H1 (cell line): ENCODE measurements at regions not wholly inside any gene's neighbourhood (a gene's known extent, or its start where the extent isn't known, plus 50 kb on each side); places are given as distances from the start of the nearest gene placed in this dataset.

Source experiments
- CTCF ChIA-PET: fragments of 300-600 bp; sonication (Branson Sonifier 250); formaldehyde crosslinking; loops from one replicate; lab custom pipeline; 2021; ENCODE audit not compliant: partially characterized antibody; lab: Charles Lee
- POLR2A ChIA-PET: fragments of 300-600 bp; sonication (Branson Sonifier 250); formaldehyde crosslinking; loops from one replicate; lab custom pipeline; 2021; ENCODE audit warnings: inconsistent platforms; ENCODE audit not compliant: partially characterized antibody; lab: Charles Lee
- DNase-seq, 2 experiments: peaks; one replicate each; pipeline versions ENCODE4 v3.0.0 to v3.0.0-alpha.2; 2010 to 2022; ENCODE audit warnings: low spot score in 2 of 2, low read depth in 1 of 2, mixed read lengths in 1 of 2
- FAIRE-seq: peaks from 2 replicates; lab custom pipeline; 2011; peaks lifted over from hg19 to GRCh38; lab: Jason Lieb, UNC
- H2AFZ ChIP-seq: 2 replicates; pipeline ENCODE4 v1.8.1; 2012; ENCODE audit warnings: low read length, inconsistent platforms
- H2AK5ac ChIP-seq: 2 replicates; pipeline ENCODE4 v1.6.1; 2013; ENCODE audit warnings: low read depth, low read length
- H2BK120ac ChIP-seq: replicated peaks from 2 replicates; pipeline ENCODE3; 2013; ENCODE audit warnings: low read depth, low read length, inconsistent platforms
- H2BK12ac ChIP-seq: 2 replicates; pipeline ENCODE4 v1.6.1; 2013; ENCODE audit warnings: low read depth, low read length
- H2BK15ac ChIP-seq: 2 replicates; pipeline ENCODE4 v1.6.1; 2013; ENCODE audit warnings: low read length
- H2BK20ac ChIP-seq: 2 replicates; pipeline ENCODE4 v1.6.1; 2013; ENCODE audit warnings: low read length
- H2BK5ac ChIP-seq: 2 replicates; pipeline ENCODE4 v1.6.1; 2013; ENCODE audit warnings: low read depth, low read length
- H3K14ac ChIP-seq: 2 replicates; pipeline ENCODE4 v1.6.1; 2013; ENCODE audit warnings: inconsistent platforms; ENCODE audit not compliant: insufficient read length
- H3K18ac ChIP-seq: 2 replicates; pipeline ENCODE4 v1.6.1; 2013; ENCODE audit warnings: low read length; ENCODE audit errors: extremely low read depth
- H3K23ac ChIP-seq: 2 replicates; pipeline ENCODE4 v1.6.1; 2013; ENCODE audit warnings: inconsistent platforms; ENCODE audit not compliant: insufficient read length
- H3K23me2 ChIP-seq: 2 replicates; pipeline ENCODE4 v1.6.1; 2013; ENCODE audit warnings: low read depth, low read length
- H3K27ac ChIP-seq: 2 replicates; pipeline ENCODE4 v1.6.1; 2011; ENCODE audit warnings: low read depth, low read length, inconsistent platforms
- H3K27me3 ChIP-seq, 4 experiments: replicated peaks in 1 of 4; 1 replicate in 1 of 4; 2 replicates in 3 of 4; pipeline versions ENCODE4 v1.6.1 to v1.8.1; 2011 to 2013; ENCODE audit warnings: low read length in 3 of 4, mild to moderate bottlenecking in 3 of 4, inconsistent platforms in 2 of 4, mixed read lengths in 2 of 4, moderate library complexity in 1 of 4; ENCODE audit not compliant: control insufficient read depth in 3 of 4, insufficient read depth in 3 of 4; ENCODE audit errors: extremely low read depth in 1 of 4
- H3K36me3 ChIP-seq, 4 experiments: 2 replicates each; pipeline versions ENCODE4 v1.6.1 to v1.8.1; 2011 to 2013; ENCODE audit warnings: mild to moderate bottlenecking in 4 of 4, low read length in 3 of 4, moderate library complexity in 2 of 4, control low read depth in 1 of 4, inconsistent platforms in 1 of 4; ENCODE audit not compliant: insufficient read depth in 4 of 4, control insufficient read depth in 2 of 4
- H3K4ac ChIP-seq: replicated peaks from 2 replicates; pipeline ENCODE3; 2013; ENCODE audit warnings: low read length, low read depth, mixed read lengths, inconsistent platforms; ENCODE audit not compliant: insufficient read length
- H3K4me1 ChIP-seq, 4 experiments: replicated peaks in 1 of 4; 1 replicate in 1 of 4; 2 replicates in 3 of 4; pipeline versions ENCODE4 v1.6.1 to v1.8.1; 2011 to 2013; ENCODE audit warnings: low read length in 3 of 4, inconsistent platforms in 2 of 4, mixed read lengths in 1 of 4; ENCODE audit not compliant: insufficient read depth in 4 of 4, control insufficient read depth in 3 of 4
- H3K4me2 ChIP-seq, 2 experiments: 2 replicates each; pipeline versions ENCODE4 v1.6.1 to v1.8.1; 2011 to 2013; ENCODE audit warnings: low read depth in 2 of 2, low read length in 2 of 2, control low read depth in 1 of 2, inconsistent platforms in 1 of 2, mild to moderate bottlenecking in 1 of 2; ENCODE audit not compliant: insufficient read depth in 1 of 2
- H3K4me3 ChIP-seq, 4 experiments: fragments of 200-600, 300-600 bp in 1 of 4; sonication (generic), shearing (Covaris generic), sonication (Bioruptor Twin) in 1 of 4; 2 replicates each; pipeline versions ENCODE4 v1.5.1 to v1.8.1; 2011 to 2016; ENCODE audit warnings: low read length in 4 of 4, low read depth in 3 of 4, control low read depth in 2 of 4, inconsistent platforms in 2 of 4, mild to moderate bottlenecking in 2 of 4, mixed read lengths in 1 of 4, moderate library complexity in 1 of 4; ENCODE audit not compliant: insufficient read depth in 2 of 4; ENCODE audit errors: extremely low read depth in 1 of 4
- H3K56ac ChIP-seq: replicated peaks from 2 replicates; pipeline ENCODE3; 2013; ENCODE audit warnings: low read depth, mild to moderate bottlenecking, mixed read lengths, low read length, inconsistent platforms; ENCODE audit not compliant: insufficient read length
- H3K79me1 ChIP-seq: 2 replicates; pipeline ENCODE4 v1.6.1; 2013; ENCODE audit warnings: low read depth, low read length, control low read depth
- H3K79me2 ChIP-seq, 2 experiments: 2 replicates each; pipeline versions ENCODE4 v1.6.1 to v1.8.1; 2012 to 2013; ENCODE audit warnings: low read length in 2 of 2, mild to moderate bottlenecking in 2 of 2, inconsistent platforms in 1 of 2; ENCODE audit not compliant: insufficient read depth in 2 of 2, control insufficient read depth in 1 of 2
- H3K9ac ChIP-seq, 4 experiments: replicated peaks in 1 of 4; 1 replicate in 1 of 4; 2 replicates in 3 of 4; pipeline versions ENCODE4 v1.6.1 to v1.8.1; 2011 to 2013; ENCODE audit warnings: low read depth in 3 of 4, low read length in 3 of 4, control low read depth in 2 of 4, mild to moderate bottlenecking in 2 of 4, moderate library complexity in 2 of 4, inconsistent platforms in 1 of 4; ENCODE audit errors: extremely low read depth in 1 of 4
- H3K9me3 ChIP-seq, 2 experiments: 2 replicates each; pipeline versions ENCODE4 v1.6.1 to v1.8.1; 2012 to 2013; ENCODE audit warnings: mild to moderate bottlenecking in 2 of 2, moderate library complexity in 2 of 2, control low read depth in 1 of 2, inconsistent platforms in 1 of 2, low read depth in 1 of 2, low read length in 1 of 2, mixed read lengths in 1 of 2; ENCODE audit not compliant: insufficient read depth in 2 of 2
- H4K20me1 ChIP-seq, 2 experiments: replicated peaks in 1 of 2; 2 replicates each; pipeline versions ENCODE3 to v1.8.1; 2011 to 2013; ENCODE audit warnings: inconsistent platforms in 2 of 2, low read length in 2 of 2, mild to moderate bottlenecking in 1 of 2; ENCODE audit not compliant: insufficient read depth in 2 of 2, control insufficient read depth in 1 of 2
- H4K5ac ChIP-seq: 2 replicates; pipeline ENCODE4 v1.6.1; 2013; ENCODE audit warnings: low read length, low read depth, mixed read lengths, inconsistent platforms; ENCODE audit not compliant: insufficient read length
- H4K8ac ChIP-seq: 2 replicates; pipeline ENCODE4 v1.8.0; 2013; ENCODE audit warnings: mild to moderate bottlenecking, moderate library complexity, low read length, inconsistent platforms; ENCODE audit not compliant: insufficient read depth; ENCODE audit errors: extremely low read depth
- H4K91ac ChIP-seq: replicated peaks from 2 replicates; pipeline ENCODE3; 2013; ENCODE audit warnings: low read length, mixed read lengths, inconsistent platforms; ENCODE audit not compliant: insufficient read length
- BCL11A ChIP-seq, 2 experiments: IDR thresholded peaks; one replicate each; pipeline ENCODE4 v1.6.1; 2011; ENCODE audit warnings: low read depth in 2 of 2, low read length in 2 of 2, mild to moderate bottlenecking in 2 of 2
- GABPA ChIP-seq: IDR thresholded peaks from 2 replicates; pipeline ENCODE4 v1.6.1; 2011; ENCODE audit warnings: mild to moderate bottlenecking, low read length, moderate library complexity, borderline replicate concordance; ENCODE audit not compliant: insufficient read depth
- MAFK ChIP-seq: IDR thresholded peaks from 2 replicates; pipeline ENCODE4 v1.6.1; 2012; ENCODE audit warnings: low read depth, mild to moderate bottlenecking, improper control_type of control experiment, low read length
- NANOG ChIP-seq: IDR thresholded peaks from 2 replicates; pipeline ENCODE4 v1.6.1; 2011; ENCODE audit warnings: low read length, low read depth, mild to moderate bottlenecking, inconsistent platforms; ENCODE audit not compliant: insufficient read depth, poor library complexity, severe bottlenecking
- POLR2AphosphoS5 ChIP-seq: IDR thresholded peaks from 2 replicates; pipeline ENCODE4 v1.6.1; 2011; ENCODE audit warnings: low read depth, low read length
- RAD21 ChIP-seq, 2 experiments: IDR thresholded peaks in 1 of 2; conservative IDR thresholded peaks in 1 of 2; 2 replicates each; pipeline ENCODE4 v1.6.1; 2011; ENCODE audit warnings: low read depth in 2 of 2, low read length in 2 of 2, improper control_type of control experiment in 1 of 2, inconsistent platforms in 1 of 2, mild to moderate bottlenecking in 1 of 2, moderate library complexity in 1 of 2
- RXRA ChIP-seq: IDR thresholded peaks from 2 replicates; pipeline ENCODE4 v1.6.1; 2011; ENCODE audit warnings: low read depth, mild to moderate bottlenecking, low read length, moderate library complexity; ENCODE audit not compliant: insufficient read depth
- SP1 ChIP-seq: IDR thresholded peaks from 2 replicates; pipeline ENCODE4 v1.6.1; 2011; ENCODE audit warnings: low read depth, low read length
- SRF ChIP-seq: IDR thresholded peaks from 2 replicates; pipeline ENCODE4 v1.6.1; 2011; ENCODE audit warnings: mild to moderate bottlenecking, low read depth, low read length, moderate library complexity
- TEAD4 ChIP-seq: IDR thresholded peaks from 2 replicates; pipeline ENCODE4 v1.6.1; 2012; ENCODE audit warnings: low read depth, low read length, inconsistent platforms, mixed read lengths
- WGBS, 2 experiments: shearing (Covaris generic) in 1 of 2; methylation state at CpG; one replicate each; pipeline versions ENCODE4 v1.1.6 to v1.1.7; 2013 to 2015; ENCODE audit warnings: low lambda C conversion rate in 2 of 2, mixed read lengths in 2 of 2, inconsistent platforms in 1 of 2, low coverage in 1 of 2, missing lambda C conversion rate in 1 of 2; ENCODE audit not compliant: insufficient replicate concordance in 2 of 2, insufficient coverage in 1 of 2, insufficient read length in 1 of 2; ENCODE audit errors: extremely low coverage in 1 of 2, missing lambda C conversion rate in 1 of 2; 5-methylcytosine and 5-hydroxymethylcytosine counted together
- TF ChIP-seq, protein P1 (sequence below): IDR thresholded peaks from 2 replicates; pipeline ENCODE4 v1.6.1; 2011; ENCODE audit warnings: low read depth, mild to moderate bottlenecking, low read length; ENCODE audit not compliant: insufficient read depth
- TF ChIP-seq, protein P2 (sequence below): IDR thresholded peaks from 2 replicates; pipeline ENCODE4 v1.6.1; 2012; ENCODE audit warnings: low read length, inconsistent platforms

DNA sequence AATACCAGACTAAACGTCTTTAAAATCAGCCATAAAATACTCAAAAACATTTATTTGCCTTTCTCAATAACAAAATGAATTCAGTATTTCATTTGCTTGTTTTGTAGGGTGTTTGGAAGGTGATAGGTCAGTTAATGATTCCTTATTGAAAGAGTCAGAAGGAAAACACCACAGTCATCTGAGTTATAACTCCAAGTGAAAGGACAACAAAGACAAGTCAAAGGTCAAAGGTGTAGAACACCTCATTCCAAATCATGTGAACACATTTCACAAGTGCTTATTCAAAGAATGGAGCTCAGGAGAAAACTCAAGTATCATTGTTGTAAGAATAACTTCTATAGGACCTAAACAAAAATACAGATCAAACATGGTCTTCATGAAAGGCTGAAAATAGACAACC lies 318.6 kb upstream of the PHF14 start:
- FAIRE-seq = no peak

More for the DNA sequence above, 318.6 kb upstream of the PHF14 start:
- WGBS, 2 experiments = 94% methylated on average over 1 of the region's 1 CpG; no CpG with 5 or more reads in 1 of the 2 experiments
- H3K27ac ChIP-seq = no peak overlapping the region
- no peaks in the 10 kb centered on the region for H3K79me1 ChIP-seq
- ChIA-PET POLR2A (no interaction called here), CTCF (no interaction called here)
- no peak overlapping the region for H2AFZ ChIP-seq
- H2BK5ac ChIP-seq = no peak overlapping the region
- no peak overlapping the region for H3K14ac ChIP-seq
- TF ChIP-seq GABPA (no peak), RXRA (no peak), SP1 (no peak), TEAD4 (no peak), RAD21 (IDR thresholded peaks at IDR 0.05 in 1 of 2, conservative IDR thresholded peaks at IDR 0.05 in 1 of 2; ENCODE audit: low read depth in 2 of 2, low read length in 2 of 2) (no peak), MAFK (no peak), NANOG (no peak), BCL11A (IDR thresholded peaks at IDR 0.05; ENCODE audit: low read depth in 2 of 2, low read length in 2 of 2) (no peak), POLR2AphosphoS5 (no peak), SRF (no peak)
- TF ChIP-seq, protein P1, sequence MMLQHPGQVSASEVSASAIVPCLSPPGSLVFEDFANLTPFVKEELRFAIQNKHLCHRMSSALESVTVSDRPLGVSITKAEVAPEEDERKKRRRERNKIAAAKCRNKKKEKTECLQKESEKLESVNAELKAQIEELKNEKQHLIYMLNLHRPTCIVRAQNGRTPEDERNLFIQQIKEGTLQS = no peak
- TF ChIP-seq, protein P2, sequence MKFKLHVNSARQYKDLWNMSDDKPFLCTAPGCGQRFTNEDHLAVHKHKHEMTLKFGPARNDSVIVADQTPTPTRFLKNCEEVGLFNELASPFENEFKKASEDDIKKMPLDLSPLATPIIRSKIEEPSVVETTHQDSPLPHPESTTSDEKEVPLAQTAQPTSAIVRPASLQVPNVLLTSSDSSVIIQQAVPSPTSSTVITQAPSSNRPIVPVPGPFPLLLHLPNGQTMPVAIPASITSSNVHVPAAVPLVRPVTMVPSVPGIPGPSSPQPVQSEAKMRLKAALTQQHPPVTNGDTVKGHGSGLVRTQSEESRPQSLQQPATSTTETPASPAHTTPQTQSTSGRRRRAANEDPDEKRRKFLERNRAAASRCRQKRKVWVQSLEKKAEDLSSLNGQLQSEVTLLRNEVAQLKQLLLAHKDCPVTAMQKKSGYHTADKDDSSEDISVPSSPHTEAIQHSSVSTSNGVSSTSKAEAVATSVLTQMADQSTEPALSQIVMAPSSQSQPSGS = no peak
- H2BK15ac ChIP-seq = no peak overlapping the region
- H3K9ac ChIP-seq = no peak overlapping the region
- no peaks in the 10 kb centered on the region for H3K79me2 ChIP-seq
- H4K20me1 ChIP-seq = no peaks in the 10 kb centered on the region
- no peak overlapping the region for H2BK12ac ChIP-seq
- H4K5ac ChIP-seq = no peak overlapping the region
- H3K23ac ChIP-seq = no peak overlapping the region
- H3K27me3 ChIP-seq = no peaks in the 10 kb centered on the region
- H2BK20ac ChIP-seq = no peak overlapping the region
- H3K18ac ChIP-seq = no peak overlapping the region
- no peak for DNase-seq
- no peaks in the 10 kb centered on the region for H3K9me3 ChIP-seq
- H3K4me1 ChIP-seq = 0 out of 7 replicates have a peak, but pooled peaks cover 0 to 3% (median 0%) of the 10 kb centered on the region in 4 experiments
- H3K56ac ChIP-seq = no peak overlapping the region
- no peaks in the 10 kb centered on the region; the same call in 1 of the 2 replicates for H3K23me2 ChIP-seq
- H3K4ac ChIP-seq = no peak overlapping the region
- no peak overlapping the region for H2BK120ac ChIP-seq
- no peak overlapping the region for H4K8ac ChIP-seq
- H3K36me3 ChIP-seq = no peaks in the 10 kb centered on the region
- no peak overlapping the region for H3K4me3 ChIP-seq
- H2AK5ac ChIP-seq = no peak overlapping the region
- no peak overlapping the region for H4K91ac ChIP-seq
- H3K4me2 ChIP-seq = no peak overlapping the region
